HEK293T (cell line): ENCODE measurements at regions not wholly inside any gene's neighbourhood (a gene's known extent, or its start where the extent isn't known, plus 50 kb on each side); places are given as distances from the start of the nearest gene placed in this dataset.

Experiments
- CTCF ChIA-PET: fragments of 350-600 bp; formaldehyde crosslinking; extraction: SDS; loops from one replicate; lab custom pipeline; 2021; ENCODE audit warnings: antibody characterized with exemption, inconsistent platforms; lab: Yijun Ruan, JAX
- POLR2A ChIA-PET: fragments of 350-600 bp; formaldehyde crosslinking; extraction: SDS; loops from one replicate; lab custom pipeline; 2020; ENCODE audit warnings: antibody characterized with exemption, inconsistent platforms; lab: Yijun Ruan, JAX
- DNase-seq: peaks from one replicate; pipeline ENCODE4 v3.0.0; 2012; ENCODE audit warnings: mixed read lengths; ENCODE audit errors: extremely low spot score
- ARNT ChIP-seq: fragments of 450-650 bp; IDR thresholded peaks from 2 replicates; pipeline ENCODE4 v1.6.1; 2017; ENCODE audit warnings: mild to moderate bottlenecking
- BHLHE40 ChIP-seq: fragments of 450-650 bp; IDR thresholded peaks from 2 replicates; pipeline ENCODE4 v1.6.1; 2016; ENCODE audit warnings: mild to moderate bottlenecking, moderate library complexity, borderline replicate concordance
- CTBP1 ChIP-seq: fragments of 450-650 bp; IDR thresholded peaks from 2 replicates; pipeline ENCODE4 v1.6.1; 2016; ENCODE audit warnings: borderline replicate concordance
- ELF4 ChIP-seq: fragments of 450-650 bp; IDR thresholded peaks from 2 replicates; pipeline ENCODE4 v1.6.1; 2017; ENCODE audit warnings: antibody characterized with exemption
- FOXA1 ChIP-seq: fragments of 450-650 bp; IDR thresholded peaks from 2 replicates; pipeline ENCODE4 v1.6.1; 2016; ENCODE audit warnings: mild to moderate bottlenecking
- FOXK2 ChIP-seq: fragments of 450-650 bp; IDR thresholded peaks from 2 replicates; pipeline ENCODE4 v1.6.1; 2016; ENCODE audit warnings: mild to moderate bottlenecking
- FOXM1 ChIP-seq: fragments of 450-650 bp; IDR thresholded peaks from 2 replicates; pipeline ENCODE4 v1.6.1; 2017; ENCODE audit warnings: mild to moderate bottlenecking, borderline replicate concordance
- HDGF ChIP-seq: fragments of 450-650 bp; IDR thresholded peaks from 2 replicates; pipeline ENCODE4 v1.6.1; 2017; ENCODE audit warnings: antibody characterized with exemption, borderline replicate concordance
- L3MBTL2 ChIP-seq: fragments of 450-650 bp; conservative IDR thresholded peaks from 2 replicates; pipeline ENCODE4 v1.6.1; 2016; ENCODE audit warnings: mild to moderate bottlenecking
- LEF1 ChIP-seq: fragments of 450-650 bp; IDR thresholded peaks from 2 replicates; pipeline ENCODE4 v1.6.1; 2017; ENCODE audit warnings: mild to moderate bottlenecking, borderline replicate concordance
- NFRKB ChIP-seq: fragments of 450-650 bp; IDR thresholded peaks from 2 replicates; pipeline ENCODE4 v1.6.1; 2016; ENCODE audit warnings: mild to moderate bottlenecking, moderate library complexity
- PKNOX1 ChIP-seq: fragments of 450-650 bp; IDR thresholded peaks from 2 replicates; pipeline ENCODE4 v1.6.1; 2016
- SP1 ChIP-seq: fragments of 450-650 bp; IDR thresholded peaks from 2 replicates; pipeline ENCODE4 v1.6.1; 2017
- SUZ12 ChIP-seq: fragments of 450-650 bp; IDR thresholded peaks from 2 replicates; pipeline ENCODE4 v1.6.1; 2016; ENCODE audit warnings: mild to moderate bottlenecking
- TARDBP ChIP-seq: fragments of 450-650 bp; IDR thresholded peaks from 2 replicates; pipeline ENCODE4 v1.6.1; 2016
- ZNF384 ChIP-seq: fragments of 450-650 bp; IDR thresholded peaks from 2 replicates; pipeline ENCODE4 v1.6.1; 2016

GRCh38 chr7:54183055-54183454 lies 359.1 kb upstream of the VSTM2A start:
- no peak for TF ChIP-seq ZNF384
- TF ChIP-seq L3MBTL2, result no peak
- no peak for TF ChIP-seq PKNOX1
- no peak for TF ChIP-seq TARDBP
- TF ChIP-seq HDGF, result no peak
- no peak for TF ChIP-seq ELF4
- TF ChIP-seq SP1, result no peak
- no peak for TF ChIP-seq FOXA1
- POLR2A ChIA-PET, result no interaction called here
- no peak for DNase-seq
- CTCF ChIA-PET, result no interaction called here

GRCh38 chr7:54186336-54186735 lies 355.8 kb upstream of the VSTM2A start:
- CTCF ChIA-PET, result no interaction called here
- POLR2A ChIA-PET, result no interaction called here
- DNase-seq, result no peak
- TF ChIP-seq FOXK2 (no peak), BHLHE40 (no peak), CTBP1 (no peak), SP1 (no peak), FOXA1 (no peak), FOXM1 (no peak), ELF4 (no peak), ZNF384 (no peak), SUZ12 (no peak), HDGF (no peak)

GRCh38 chr7:54187886-54188685 lies 354.1 kb upstream of the VSTM2A start:
- CTCF ChIA-PET, result no interaction called here
- POLR2A ChIA-PET, result no interaction called here
- TF ChIP-seq FOXA1 (no peak), FOXM1 (no peak), ARNT (no peak), HDGF (no peak), SUZ12 (no peak), NFRKB (no peak), ELF4 (no peak), LEF1 (no peak), FOXK2 (no peak), TARDBP (no peak), SP1 (no peak), CTBP1 (no peak), PKNOX1 (no peak), L3MBTL2 (no peak), BHLHE40 (no peak), ZNF384 (no peak)
- DNase-seq, result no peak

- TF ChIP-seq L3MBTL2 (no peak), CTBP1 (no peak), LEF1 (no peak), HDGF (no peak), NFRKB (no peak)
- no peak for DNase-seq
- ChIA-PET CTCF (no interaction called here), POLR2A (no interaction called here)
Measured at GRCh38 chr7:54188843-54189242, 353.3 kb upstream of the VSTM2A start.

GRCh38 chr7:54189330-54189729 lies 352.8 kb upstream of the VSTM2A start:
- no peak for DNase-seq
- TF ChIP-seq L3MBTL2 (no peak), SUZ12 (no peak), CTBP1 (no peak), FOXK2 (no peak), TARDBP (no peak), PKNOX1 (no peak), HDGF (no peak), FOXM1 (no peak), NFRKB (no peak), ELF4 (no peak)
- ChIA-PET CTCF (no interaction called here), POLR2A (no interaction called here)

- TF ChIP-seq BHLHE40 (no peak), PKNOX1 (no peak), HDGF (no peak), ELF4 (no peak), ARNT (no peak), ZNF384 (no peak), CTBP1 (no peak), LEF1 (no peak), L3MBTL2 (no peak), NFRKB (no peak), TARDBP (no peak), FOXM1 (no peak), FOXA1 (no peak)
- POLR2A ChIA-PET, result no interaction called here
- no peak for DNase-seq
- CTCF ChIA-PET, result interaction anchor here (0.6 kb wide), 1 partner anchor 947 kb away, joined by 3 read pairs; no protein-coding TSS in a partner anchor
Measured at GRCh38 chr7:54201501-54201900, 340.7 kb upstream of the VSTM2A start.
